ENCODE measurements at regions not wholly inside any gene's neighbourhood (a gene's known extent, or its start where the extent isn't known, plus 50 kb on each side); places are given as distances from the start of the nearest gene placed in this dataset.

DNA sequence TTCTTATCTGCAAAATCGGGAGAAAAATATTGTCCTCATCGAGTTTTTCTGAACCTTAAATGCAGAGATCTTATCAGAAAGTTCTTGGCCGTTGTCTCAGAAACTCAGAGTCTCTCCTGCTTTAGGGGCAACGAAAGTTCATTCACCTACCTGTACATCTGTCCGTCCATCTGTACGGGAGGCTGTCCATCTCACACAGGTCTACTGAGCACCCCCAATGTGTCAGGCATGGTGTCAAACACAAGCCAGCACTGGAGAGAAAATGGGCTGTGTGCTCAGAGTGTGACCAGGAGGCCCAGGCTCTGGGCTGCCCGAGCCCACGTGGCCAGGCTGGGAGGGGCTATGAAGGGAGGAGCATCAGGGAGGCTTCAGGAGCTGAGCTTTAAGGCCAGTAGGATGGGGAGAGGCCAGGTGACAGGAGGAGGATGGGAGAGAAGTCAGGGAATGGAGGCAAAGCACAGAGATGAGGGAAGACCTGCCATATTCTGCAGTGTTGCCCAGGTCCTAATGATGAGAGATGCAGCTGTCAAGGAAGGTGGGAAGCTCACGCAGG is 62.4 kb upstream of the MYEOV start:
- peaks cover 0 to 6% of the 10 kb centered on the region in 2 donors for H3K4me1 Mint-ChIP-seq
- H3K4me3 Mint-ChIP-seq: no peak overlapping the region
- H3K9me3 Mint-ChIP-seq: peaks cover 9% of the 10 kb centered on the region in 2 donors
- H3K36me3 Mint-ChIP-seq: peaks cover 2 to 7% of the 10 kb centered on the region in 2 donors
- H3K27me3 Mint-ChIP-seq: peaks cover 45 to 57% of the 10 kb centered on the region in 2 donors
- ATAC-seq (replicated peaks) (no peak), DNase-seq (no peak)
- no peak overlapping the region for H3K27ac Mint-ChIP-seq

DNA sequence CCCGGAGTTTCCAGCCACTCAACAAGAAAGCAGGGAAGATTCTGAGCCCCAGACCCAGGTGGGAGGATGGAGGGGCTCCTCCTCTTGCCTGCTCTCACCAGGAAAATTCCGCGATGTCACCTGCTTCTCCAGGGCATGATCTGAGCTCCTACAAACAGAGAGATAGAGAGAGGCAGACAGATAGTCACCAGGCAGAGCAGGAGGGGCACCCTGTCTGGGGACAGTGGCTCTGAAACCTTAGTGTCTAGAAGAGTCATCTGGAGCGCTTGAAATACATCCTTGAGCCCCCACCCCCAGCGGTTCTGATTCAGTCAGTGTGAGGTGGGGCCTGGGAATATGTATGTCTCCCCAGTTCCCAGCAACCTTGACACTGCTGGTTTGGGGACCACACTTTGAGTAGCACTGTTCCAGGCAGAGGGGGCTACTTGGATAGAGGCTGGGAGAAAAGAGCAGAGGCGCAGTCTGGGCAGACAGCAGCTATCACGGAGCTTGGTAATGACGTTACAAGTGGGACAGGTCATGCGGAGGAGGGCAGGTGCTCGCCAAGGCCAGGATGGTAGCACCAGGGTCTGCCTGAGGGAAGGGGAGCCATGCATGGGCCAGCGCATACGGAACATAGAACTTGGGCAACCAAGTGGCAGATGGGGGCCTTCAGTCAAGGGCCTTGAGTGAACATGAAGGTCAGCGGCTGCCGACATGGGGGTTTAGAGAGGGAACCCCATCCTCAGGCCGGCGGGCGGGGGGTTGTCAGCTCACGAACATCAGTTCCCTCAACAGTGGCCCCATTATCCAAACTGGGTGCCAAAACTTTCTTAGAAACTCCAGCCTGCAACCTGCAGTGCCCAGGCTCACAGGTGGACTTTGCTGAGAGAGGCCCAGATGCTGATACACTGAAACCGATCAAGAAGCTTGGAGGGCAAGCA is 60.9 kb upstream of the MYEOV start:
- no peak overlapping the region for H3K4me3 Mint-ChIP-seq
- H3K9me3 Mint-ChIP-seq: no peaks in the 10 kb centered on the region
- peaks cover 0 to 6% of the 10 kb centered on the region in 2 donors for H3K4me1 Mint-ChIP-seq
- no peak for DNase-seq
- peaks cover 0 to 2% of the 10 kb centered on the region in 2 donors for H3K36me3 Mint-ChIP-seq
- H3K27ac Mint-ChIP-seq: no peak overlapping the region
- ATAC-seq (replicated peaks): no peak
- H3K27me3 Mint-ChIP-seq: peaks cover 35 to 49% of the 10 kb centered on the region in 2 donors

DNA sequence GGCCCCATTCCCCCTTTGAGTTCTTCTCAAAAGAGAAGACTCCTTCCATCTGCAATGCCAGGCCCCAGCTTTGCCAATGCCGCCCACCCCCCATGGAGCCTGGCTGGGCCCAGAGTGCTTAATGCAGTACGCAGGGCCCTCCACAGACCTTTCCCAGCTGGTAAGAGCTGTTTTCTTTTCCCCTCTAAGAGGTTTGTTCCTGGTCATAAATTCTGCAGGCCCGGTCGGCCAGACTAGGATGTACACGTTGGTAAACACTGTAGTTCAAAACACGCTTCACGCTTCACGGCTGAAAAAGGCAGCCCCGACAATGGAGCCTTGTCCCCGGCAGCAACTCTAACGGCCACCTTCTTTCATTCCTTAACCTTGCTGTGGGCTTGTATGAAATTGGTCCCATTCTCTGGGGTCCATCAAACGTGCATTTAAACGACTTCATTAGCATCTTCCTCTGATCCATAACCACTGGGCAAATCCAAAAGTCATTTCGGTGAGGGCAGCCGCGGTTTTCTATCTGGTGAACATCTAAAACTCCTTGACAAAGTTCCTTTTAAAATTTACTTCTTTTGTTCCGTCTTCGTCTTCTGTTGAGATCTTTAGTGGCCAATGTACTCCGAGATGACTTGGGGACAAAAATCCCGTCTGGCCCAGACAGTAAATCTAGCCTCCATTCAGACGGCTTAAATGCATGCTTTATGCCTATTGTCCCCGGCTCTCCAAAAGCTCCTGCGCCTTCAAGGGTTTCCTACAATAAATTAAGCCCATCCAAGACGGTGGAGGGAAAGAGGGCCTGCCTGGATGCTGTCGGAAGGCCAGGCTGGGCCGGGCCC is 60.0 kb upstream of the MYEOV start:
- Mint-ChIP-seq H3K36me3 (peaks cover 2 to 4% of the 10 kb centered on the region in 2 donors), H3K27ac (no peak overlapping the region), H3K9me3 (peaks cover 0 to 5% of the 10 kb centered on the region in 2 donors), H3K4me3 (no peak overlapping the region), H3K4me1 (peaks cover 8 to 13% of the 10 kb centered on the region in 2 donors), H3K27me3 (peaks cover 36 to 52% of the 10 kb centered on the region in 2 donors)
- no peak for ATAC-seq (replicated peaks)
- DNase-seq: no peak

DNA sequence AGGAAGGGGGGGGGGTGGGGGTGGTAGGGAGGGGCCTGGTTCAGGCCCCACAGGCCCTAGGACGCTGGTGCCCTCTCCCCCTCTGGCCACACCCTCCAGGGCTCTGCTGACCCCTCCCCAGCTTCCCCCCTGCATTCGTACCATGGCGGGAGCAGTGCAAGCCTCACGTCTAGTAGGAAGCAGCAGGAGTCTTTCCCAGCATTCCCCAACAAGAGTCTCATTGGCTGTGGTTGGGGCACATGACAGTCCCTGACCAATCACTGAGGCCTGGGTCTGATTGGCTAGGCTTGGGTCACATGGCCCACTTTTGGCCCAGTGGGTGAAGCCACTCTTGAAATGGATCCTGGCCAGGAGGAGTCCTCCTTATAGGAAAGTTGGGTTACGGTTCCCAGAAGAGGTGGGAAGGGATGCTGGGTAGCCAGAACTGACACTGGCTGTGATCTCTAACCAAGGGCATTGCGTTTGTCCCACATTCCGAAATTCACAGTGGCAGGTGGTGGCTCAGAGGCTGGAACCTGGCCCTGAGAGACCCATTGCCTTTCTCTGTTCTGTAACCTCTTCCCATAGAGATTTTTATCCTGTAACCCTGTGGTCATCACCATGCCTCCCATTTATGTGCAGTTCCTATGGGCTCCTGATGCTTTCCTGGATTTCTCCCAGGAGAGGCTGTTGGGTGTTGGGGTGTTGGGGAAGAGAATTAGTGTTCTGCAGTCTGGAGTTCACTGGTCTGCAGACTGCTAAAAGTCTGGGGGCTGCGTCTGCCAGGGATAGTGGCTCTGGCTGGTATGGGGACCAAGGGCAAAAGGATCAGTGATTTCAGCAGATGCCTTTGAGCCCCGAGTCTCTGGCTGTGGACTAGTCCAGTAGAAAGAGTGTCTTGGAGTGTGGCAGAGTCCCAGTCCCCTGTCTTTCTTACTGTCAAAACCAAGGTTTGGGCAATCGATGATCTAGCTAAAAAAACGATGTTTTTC is 58.9 kb upstream of the MYEOV start:
- Mint-ChIP-seq H3K27me3 (peaks cover 33 to 52% of the 10 kb centered on the region in 2 donors), H3K27ac (no peak overlapping the region), H3K36me3 (peaks cover 2 to 4% of the 10 kb centered on the region in 2 donors), H3K9me3 (peaks cover 0 to 5% of the 10 kb centered on the region in 2 donors), H3K4me3 (no peak overlapping the region), H3K4me1 (peaks cover 17% of the 10 kb centered on the region in 2 donors)
- ATAC-seq (replicated peaks) (no peak), DNase-seq (no peak)

DNA sequence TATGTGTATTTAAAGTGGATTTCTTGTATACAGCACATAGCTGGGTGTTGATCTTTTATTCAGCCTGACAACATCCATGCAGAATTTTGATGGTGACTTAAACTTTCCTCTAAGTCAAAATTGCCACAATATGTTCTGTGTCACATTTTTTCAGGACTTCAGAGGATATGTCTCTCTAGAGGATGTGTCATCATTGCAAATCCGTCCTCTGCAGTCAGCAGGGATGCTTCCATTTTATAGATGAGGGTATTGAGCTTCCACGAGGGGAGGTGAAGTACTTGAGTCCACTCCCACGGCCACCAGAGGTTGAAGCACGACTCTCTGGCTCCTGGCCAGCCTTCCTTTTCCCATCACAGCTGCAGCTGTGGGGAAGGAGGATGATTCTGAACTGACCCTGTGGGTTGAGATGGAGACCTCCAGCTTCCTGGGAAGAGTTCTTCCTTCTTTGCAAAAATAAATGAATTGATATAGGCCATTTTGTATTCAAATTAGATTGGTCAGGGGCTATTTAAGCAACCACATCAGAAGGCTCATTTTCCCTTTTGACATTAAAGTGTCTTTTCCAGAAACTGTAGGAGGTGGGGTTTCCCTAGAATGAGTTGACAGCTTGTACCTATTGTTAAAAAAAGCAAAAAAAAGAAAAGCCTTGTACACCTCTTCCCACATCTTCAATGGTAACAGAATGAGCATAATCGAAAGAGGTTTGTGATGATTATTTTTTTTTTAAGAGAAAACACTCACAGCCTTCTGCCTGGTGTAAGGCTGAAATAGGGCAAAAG is 55.2 kb upstream of the MYEOV start:
- peaks cover 12 to 24% of the 10 kb centered on the region in 2 donors for H3K27me3 Mint-ChIP-seq
- H3K27ac Mint-ChIP-seq: peak overlapping the region; percentile 25
- H3K36me3 Mint-ChIP-seq: peaks cover 0 to 4% of the 10 kb centered on the region in 2 donors
- ATAC-seq (replicated peaks) (peak; percentile 81 to 83), DNase-seq (no peak)
- peaks cover 26 to 41% of the 10 kb centered on the region in 2 donors for H3K4me1 Mint-ChIP-seq
- H3K9me3 Mint-ChIP-seq: peaks cover 5% of the 10 kb centered on the region in 2 donors
- H3K4me3 Mint-ChIP-seq: no peak overlapping the region

DNA sequence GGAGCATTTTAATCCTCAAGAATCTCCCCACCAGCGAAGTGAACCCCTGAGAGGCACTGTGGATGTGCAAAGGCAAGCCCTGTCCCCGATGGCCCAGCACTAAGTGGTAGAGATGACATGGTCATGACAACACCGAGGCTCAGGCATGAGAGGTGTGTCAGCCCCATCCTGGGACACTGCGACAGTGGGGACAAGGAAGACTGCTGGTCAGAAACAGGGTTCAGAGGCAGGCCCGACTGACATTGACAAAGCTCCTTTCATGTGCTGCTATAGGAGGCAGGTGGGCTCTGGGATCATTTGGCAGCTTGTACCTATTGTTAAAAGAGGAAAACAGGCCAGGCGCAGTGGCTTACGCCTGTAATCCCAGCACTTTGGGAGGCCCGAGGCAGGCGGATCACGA is 54.3 kb upstream of the MYEOV start:
- H3K4me3 Mint-ChIP-seq: no peak overlapping the region
- DNase-seq (no peak), ATAC-seq (replicated peaks) (no peak)
- H3K36me3 Mint-ChIP-seq: peaks cover 0 to 4% of the 10 kb centered on the region in 2 donors
- peak overlapping the region; percentile 26 for H3K27ac Mint-ChIP-seq
- H3K27me3 Mint-ChIP-seq: peaks cover 8 to 19% of the 10 kb centered on the region in 2 donors
- H3K4me1 Mint-ChIP-seq: peaks cover 23 to 41% of the 10 kb centered on the region in 2 donors
- H3K9me3 Mint-ChIP-seq: peaks cover 5% of the 10 kb centered on the region in 2 donors

DNA sequence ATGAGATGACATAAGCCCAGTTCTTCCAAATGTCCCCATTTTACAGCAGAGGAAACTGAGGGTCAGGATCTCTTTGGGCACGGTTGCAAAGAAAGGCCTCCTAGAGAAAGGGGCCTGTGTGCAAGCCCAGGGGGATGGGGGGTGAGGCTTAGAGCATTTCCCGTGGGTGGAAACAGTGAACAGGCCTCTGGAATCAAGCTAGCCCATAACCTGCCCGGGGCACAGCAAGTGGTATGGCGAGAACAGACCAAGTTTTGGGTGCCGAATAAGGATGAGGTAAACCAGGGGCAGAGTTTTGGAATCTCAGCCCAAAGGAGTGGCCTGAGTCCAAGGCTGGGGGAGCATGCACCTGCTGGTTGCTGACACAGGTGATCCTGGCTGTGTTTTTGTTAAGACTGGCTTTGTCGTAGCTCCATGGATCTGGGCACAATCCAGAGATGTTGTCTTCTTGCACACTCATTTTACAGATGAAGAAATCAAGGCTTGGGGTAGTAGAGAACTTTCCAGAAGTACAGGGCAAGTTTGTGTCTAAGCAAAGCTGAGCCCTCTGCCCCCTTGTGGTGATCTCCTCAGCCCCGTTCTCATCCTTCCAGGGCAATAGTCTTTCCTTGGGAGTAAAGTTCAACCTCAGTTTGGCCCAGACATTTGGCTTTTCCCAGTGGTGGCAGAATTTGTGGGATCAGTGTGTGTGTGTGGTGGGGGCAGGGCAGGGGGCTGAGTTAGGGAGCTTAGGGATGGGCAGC is 53.5 kb upstream of the MYEOV start:
- DNase-seq: no peak
- Mint-ChIP-seq H3K4me1 (peaks cover 21 to 41% of the 10 kb centered on the region in 2 donors), H3K9me3 (peaks cover 5% of the 10 kb centered on the region in 2 donors), H3K4me3 (no peak overlapping the region), H3K36me3 (peaks cover 0 to 4% of the 10 kb centered on the region in 2 donors), H3K27ac (peak overlapping the region; percentile 11), H3K27me3 (peaks cover 10 to 12% of the 10 kb centered on the region in 2 donors)
- no peak for ATAC-seq (replicated peaks)

DNA sequence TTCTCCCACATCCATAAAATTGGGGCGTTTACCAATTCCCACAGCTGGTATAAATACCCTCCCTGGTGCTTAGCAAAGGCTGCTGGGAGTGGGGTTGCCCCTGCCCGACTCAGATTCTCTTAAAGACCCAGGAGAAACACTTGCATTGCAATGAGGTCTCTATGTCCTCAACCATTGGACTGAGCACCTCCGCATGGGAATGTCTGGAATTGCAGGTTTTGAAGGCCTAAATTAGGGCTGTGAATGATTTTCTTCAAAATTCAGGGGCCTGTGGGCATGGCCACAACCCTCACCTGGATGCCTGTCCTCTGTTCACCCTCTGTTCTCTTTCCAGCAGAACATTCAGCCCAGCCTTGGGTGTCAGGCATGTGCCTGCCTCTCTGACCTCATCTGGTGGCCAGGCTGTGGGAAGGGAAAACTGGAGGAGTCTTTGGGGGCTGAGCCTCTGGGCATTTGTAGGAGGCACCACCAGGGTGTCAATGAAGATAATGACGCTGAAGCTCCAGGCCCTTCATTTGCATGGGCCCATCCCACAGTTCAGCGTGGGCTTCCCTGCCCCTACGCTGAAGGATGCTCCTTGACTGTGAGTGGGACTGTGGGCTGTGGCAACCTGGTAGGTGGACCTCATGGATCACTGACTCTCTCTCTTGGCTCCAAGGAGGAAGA is 52.7 kb upstream of the MYEOV start:
- H3K9me3 Mint-ChIP-seq: peaks cover 5% of the 10 kb centered on the region in 2 donors
- peaks cover 0 to 4% of the 10 kb centered on the region in 2 donors for H3K36me3 Mint-ChIP-seq
- H3K27me3 Mint-ChIP-seq: peaks cover 14% of the 10 kb centered on the region in 2 donors
- ATAC-seq (replicated peaks) (no peak), DNase-seq (no peak)
- no peak overlapping the region for H3K27ac Mint-ChIP-seq
- H3K4me1 Mint-ChIP-seq: peaks cover 21 to 41% of the 10 kb centered on the region in 2 donors
- H3K4me3 Mint-ChIP-seq: no peak overlapping the region

DNA sequence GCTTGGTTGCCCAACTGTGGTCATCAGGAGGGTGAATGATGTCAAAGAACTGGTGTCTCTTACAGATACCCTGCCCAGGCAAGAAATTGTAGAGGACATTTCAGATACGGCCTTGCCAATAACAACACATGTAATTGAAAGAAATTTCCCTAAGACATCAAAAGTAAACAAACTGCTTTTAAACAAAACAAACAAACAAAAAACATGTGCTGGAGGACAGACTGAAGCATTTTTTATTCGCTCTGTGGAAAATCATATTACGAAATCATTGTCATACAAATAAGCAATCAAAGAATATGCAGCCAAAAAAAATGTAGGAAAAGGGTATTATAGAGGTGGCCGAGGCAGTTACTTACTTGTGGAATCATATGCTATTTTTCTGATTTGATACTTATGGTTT is 52.1 kb upstream of the MYEOV start:
- Mint-ChIP-seq H3K9me3 (peaks cover 5% of the 10 kb centered on the region in 2 donors), H3K27me3 (peaks cover 12 to 15% of the 10 kb centered on the region in 2 donors), H3K36me3 (peaks cover 0 to 4% of the 10 kb centered on the region in 2 donors), H3K4me1 (peaks cover 21 to 41% of the 10 kb centered on the region in 2 donors), H3K4me3 (no peak overlapping the region), H3K27ac (no peak overlapping the region)
- no peak for DNase-seq
- ATAC-seq (replicated peaks): no peak

DNA sequence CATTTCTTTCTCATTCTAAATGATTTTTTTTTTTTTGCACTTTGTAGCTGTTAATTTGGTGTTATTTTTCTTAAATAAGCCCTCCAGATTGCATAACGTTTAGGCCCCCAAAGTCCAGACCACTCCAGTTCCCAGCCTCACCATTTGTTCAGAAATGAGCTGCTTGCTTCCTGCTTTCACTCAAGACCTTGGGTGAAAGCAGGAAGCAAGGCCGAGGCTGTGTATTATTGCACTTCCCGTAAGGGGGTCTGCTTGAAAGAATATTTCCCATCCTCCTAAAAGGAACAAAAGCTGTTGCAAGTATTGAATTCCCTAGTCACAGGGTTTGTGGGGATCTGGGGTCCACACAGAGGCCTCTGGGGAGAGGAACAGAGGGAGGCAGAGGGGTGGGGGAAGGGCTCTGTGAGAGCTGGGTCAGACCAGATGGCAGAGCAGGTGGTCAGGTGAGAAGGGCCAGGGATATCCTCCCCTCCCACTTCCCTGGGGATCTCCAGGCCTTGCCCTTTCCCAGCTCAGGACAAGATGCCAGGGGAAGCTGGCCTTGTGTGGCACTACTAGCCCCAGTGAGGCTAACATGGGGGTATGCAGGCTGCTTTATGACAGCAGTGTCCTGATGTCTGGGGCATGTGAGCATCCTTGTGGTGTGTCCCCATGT is 51.6 kb upstream of the MYEOV start:
- peaks cover 21 to 41% of the 10 kb centered on the region in 2 donors for H3K4me1 Mint-ChIP-seq
- H3K27me3 Mint-ChIP-seq: peaks cover 12 to 15% of the 10 kb centered on the region in 2 donors
- no peak overlapping the region for H3K27ac Mint-ChIP-seq
- DNase-seq (no peak), ATAC-seq (replicated peaks) (no peak)
- H3K9me3 Mint-ChIP-seq: peaks cover 5% of the 10 kb centered on the region in 2 donors
- H3K36me3 Mint-ChIP-seq: peaks cover 0 to 4% of the 10 kb centered on the region in 2 donors
- no peak overlapping the region for H3K4me3 Mint-ChIP-seq

DNA sequence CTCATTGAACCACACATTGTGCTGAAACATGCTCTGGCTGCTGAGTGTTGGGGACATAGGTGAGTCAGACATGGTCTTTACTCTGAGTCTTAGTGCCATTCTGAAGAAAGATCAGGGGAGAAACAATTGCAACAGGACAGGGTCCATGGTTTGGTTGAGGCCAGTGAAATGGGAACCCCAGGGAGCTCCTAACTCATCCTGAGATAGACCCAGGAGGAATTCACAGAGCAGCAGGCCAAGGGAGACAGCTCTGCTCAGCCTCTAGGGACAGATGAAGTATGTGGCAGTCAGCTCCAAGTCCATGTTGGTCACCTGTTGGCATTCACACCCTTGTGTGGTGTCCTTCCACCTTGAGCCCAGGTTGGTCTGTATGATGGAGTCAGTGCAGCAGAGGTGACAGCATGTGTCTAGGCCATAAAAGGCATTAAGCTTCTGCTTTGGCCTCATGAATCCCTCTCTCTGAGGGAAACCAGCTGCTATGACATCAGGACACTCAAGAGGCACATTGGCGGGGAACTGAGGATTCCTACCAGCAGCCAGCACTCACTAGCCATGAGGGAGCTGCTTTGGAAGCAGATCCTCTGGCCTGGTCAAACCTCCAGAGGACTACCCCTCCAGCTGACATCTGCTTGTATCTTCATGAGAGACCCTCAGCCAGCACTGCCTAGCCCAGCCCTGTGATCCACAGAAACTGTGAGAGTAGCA is 50.3 kb upstream of the MYEOV start:
- Mint-ChIP-seq H3K4me3 (no peak overlapping the region), H3K27ac (no peak overlapping the region), H3K27me3 (peaks cover 12% of the 10 kb centered on the region in 2 donors), H3K4me1 (peaks cover 19 to 36% of the 10 kb centered on the region in 2 donors), H3K9me3 (peaks cover 0 to 5% of the 10 kb centered on the region in 2 donors), H3K36me3 (no peaks in the 10 kb centered on the region)
- ATAC-seq (replicated peaks): no peak
- no peak for DNase-seq
